GM12865 (cell line): ENCODE measurements at regions not wholly inside any gene's neighbourhood (a gene's known extent, or its start where the extent isn't known, plus 50 kb on each side); places are given as distances from the start of the nearest gene placed in this dataset.

Experiments
- DNase-seq: peaks from one replicate; pipeline ENCODE4 v3.0.0; 2010; ENCODE audit warnings: low read depth
- H3K4me3 ChIP-seq: 2 replicates; pipeline ENCODE4 v1.5.1; 2011; ENCODE audit warnings: mild to moderate bottlenecking, low read depth, low read length, control low read depth
- TF ChIP-seq, protein P1 (sequence below): IDR thresholded peaks from 2 replicates; pipeline ENCODE4 v1.5.1; 2011; ENCODE audit warnings: low read length, control low read depth, low read depth, inconsistent platforms; ENCODE audit not compliant: insufficient read depth; ENCODE audit errors: missing control alignments

DNA sequence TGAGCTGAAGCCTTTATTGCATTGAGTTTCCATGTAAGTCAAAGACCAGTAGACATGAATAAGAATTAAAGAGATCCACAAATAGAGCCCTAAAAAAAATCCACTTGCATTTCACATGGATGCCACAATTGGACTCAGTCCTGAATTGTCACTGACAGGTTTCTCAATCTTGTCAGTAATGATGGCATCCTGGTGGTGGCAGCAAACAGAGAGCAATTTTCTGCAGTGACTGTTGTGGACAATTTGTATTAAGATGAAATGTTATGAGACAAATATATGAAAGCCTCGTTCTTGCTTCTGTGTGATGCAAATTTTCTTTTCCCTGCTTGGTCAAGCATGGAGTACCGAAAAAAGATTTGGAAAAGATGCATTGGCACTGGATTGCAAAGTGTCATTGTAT, 278.9 kb downstream of the SAMD5 start:
- TF ChIP-seq, protein P1, sequence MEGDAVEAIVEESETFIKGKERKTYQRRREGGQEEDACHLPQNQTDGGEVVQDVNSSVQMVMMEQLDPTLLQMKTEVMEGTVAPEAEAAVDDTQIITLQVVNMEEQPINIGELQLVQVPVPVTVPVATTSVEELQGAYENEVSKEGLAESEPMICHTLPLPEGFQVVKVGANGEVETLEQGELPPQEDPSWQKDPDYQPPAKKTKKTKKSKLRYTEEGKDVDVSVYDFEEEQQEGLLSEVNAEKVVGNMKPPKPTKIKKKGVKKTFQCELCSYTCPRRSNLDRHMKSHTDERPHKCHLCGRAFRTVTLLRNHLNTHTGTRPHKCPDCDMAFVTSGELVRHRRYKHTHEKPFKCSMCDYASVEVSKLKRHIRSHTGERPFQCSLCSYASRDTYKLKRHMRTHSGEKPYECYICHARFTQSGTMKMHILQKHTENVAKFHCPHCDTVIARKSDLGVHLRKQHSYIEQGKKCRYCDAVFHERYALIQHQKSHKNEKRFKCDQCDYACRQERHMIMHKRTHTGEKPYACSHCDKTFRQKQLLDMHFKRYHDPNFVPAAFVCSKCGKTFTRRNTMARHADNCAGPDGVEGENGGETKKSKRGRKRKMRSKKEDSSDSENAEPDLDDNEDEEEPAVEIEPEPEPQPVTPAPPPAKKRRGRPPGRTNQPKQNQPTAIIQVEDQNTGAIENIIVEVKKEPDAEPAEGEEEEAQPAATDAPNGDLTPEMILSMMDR, result no peak
- no peak for DNase-seq
- no peak overlapping the region for H3K4me3 ChIP-seq

DNA sequence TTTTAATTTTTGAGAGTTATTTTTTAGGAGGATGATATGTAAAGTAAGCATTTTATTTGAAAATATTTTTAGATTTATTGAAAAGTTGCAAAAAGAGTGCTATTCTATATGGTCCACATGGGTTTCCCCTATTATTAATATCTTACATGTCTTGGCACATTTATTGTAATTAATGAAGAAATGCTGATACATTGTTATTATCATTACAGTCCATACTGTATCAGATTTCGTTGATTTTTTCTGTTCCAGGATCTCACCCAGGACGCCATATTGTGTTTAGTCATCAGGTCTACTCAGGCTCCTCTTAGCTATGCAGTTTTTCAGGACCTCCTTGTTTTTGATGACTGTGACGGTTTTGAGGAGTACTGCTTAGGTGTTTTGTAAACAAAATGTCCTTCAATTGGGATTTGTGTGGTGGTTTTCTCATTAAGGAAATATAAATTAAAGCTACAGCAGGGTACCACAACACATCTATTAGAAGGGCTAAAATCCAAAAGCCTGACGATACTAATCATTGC, 281.0 kb downstream of the SAMD5 start:
- TF ChIP-seq, protein P1, result no peak
- no peak overlapping the region for H3K4me3 ChIP-seq
- no peak for DNase-seq

DNA sequence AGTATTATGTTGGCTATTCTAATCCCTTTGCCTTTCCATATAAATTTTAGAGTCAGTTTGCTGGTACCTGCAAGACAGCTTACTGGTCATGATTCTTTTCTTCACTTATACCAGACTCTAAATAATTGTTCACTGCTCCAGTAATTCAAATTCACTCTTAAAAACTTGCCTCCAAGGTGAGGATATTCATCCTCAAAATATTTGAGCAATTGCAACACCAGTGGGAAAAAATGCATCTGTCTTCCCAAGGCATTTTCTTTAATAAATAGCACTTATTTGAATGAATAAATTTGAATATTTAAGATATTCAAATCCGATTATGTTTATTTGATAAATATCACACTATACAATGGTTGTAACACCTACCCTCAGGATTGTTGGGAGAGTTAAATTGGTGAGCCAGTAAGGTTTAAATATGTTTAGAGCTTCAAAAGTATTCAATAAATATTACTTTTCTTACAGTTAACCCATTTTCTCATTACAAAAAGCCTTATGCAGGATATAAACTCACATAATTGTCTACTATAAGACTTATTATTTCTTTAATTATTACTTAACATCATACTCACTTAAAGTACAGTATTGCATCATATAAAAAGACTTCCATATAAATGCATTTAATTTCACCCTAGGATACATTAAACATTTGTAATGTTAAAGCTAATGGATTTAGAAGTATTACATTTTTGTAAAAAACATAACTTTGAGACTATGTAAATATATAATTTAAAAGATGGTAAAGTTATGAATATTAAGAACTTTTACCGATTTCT, 285.6 kb downstream of the SAMD5 start:
- H3K4me3 ChIP-seq, result no peak overlapping the region
- DNase-seq, result no peak
- TF ChIP-seq, protein P1, result no peak

DNA sequence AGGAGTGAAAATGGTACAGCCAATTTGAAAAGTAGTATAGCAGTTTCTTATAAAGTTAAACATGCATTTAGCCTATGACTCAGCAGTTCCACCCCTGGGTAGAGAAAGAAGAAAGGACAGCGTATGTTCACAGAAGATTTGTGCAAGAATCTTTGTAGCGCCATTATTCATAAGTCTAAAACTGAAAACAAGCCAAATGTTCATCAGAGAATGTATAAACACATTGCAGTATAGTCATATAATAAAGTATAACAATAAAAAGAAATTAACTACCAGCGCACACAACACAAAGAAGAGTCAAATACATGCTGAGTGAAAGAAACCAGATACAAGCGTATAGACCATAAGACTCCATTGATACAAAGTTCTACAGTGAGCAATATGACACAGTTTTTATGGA, 294.0 kb downstream of the SAMD5 start:
- H3K4me3 ChIP-seq, result no peak overlapping the region
- no peak for DNase-seq
- TF ChIP-seq, protein P1, result no peak

DNA sequence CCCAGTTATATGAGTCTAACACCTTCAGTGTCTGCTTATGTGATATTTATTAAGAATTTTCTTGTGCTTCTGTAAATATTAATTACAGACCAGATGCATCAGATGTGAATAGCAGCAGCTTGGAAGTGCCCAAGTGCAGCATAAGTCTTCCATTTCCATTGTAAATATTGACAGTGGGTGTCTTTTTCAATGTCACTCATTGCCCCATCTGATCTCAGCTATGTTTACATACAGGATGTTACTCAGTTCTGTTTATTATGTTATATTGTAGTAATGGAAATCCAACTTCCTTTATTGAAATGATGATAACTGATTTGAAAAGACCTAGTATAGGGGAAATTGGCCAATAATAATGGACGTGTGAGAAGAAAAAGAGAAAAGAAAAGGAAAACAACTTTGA, 296.7 kb downstream of the SAMD5 start:
- no peak for DNase-seq

DNA sequence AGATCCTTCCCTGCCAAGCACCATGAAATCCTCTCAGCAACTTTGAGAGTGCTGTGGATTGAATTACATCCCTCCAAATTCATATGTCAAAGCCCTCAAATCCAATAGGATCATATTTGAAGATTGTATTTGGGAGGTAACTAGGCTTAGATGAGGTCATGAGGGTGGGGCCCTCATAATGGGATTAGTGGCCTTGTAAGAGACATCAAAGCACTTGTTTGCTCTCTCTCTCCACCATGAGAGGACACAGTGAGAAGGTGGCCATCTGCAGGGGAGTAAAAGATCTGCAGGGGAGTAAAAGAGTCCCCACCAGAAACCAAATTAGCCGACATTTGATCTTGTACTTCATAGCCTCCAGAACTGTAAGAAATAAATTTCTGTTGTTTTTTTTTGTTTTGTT, 298.2 kb downstream of the SAMD5 start:
- TF ChIP-seq, protein P1, result no peak
- H3K4me3 ChIP-seq, result no peak overlapping the region
- DNase-seq, result no peak

More for the DNA sequence above, 296.7 kb downstream of the SAMD5 start:
- H3K4me3 ChIP-seq, result no peak overlapping the region
- TF ChIP-seq, protein P1, result no peak

DNA sequence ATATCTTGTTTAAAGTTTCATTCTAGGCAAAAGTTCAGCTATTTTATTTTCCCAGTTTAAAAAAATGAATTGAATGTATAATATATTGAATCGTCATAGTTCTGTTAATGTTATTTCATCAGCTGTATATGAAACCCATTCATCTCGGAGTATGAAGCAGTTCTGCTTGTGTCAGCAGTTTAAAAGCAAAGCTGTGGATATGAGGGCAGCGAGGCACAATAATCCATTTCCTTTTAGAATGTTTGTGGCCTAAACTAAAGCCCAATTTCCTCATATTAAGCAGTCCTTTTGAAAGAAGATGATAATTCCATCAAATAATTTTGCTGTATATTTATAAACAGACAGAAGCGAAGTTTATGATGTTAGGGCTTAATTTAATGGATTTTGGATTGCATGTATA, 300.1 kb downstream of the SAMD5 start:
- H3K4me3 ChIP-seq, result no peak overlapping the region
- DNase-seq, result no peak
- TF ChIP-seq, protein P1, result no peak
